Lower lobe of right lung (tissue), 2 donors: ENCODE measurements at regions not wholly inside any gene's neighbourhood (a gene's known extent, or its start where the extent isn't known, plus 50 kb on each side); places are given as distances from the start of the nearest gene placed in this dataset.

Experiments used
- ATAC-seq, 2 donors: fragments of 200-7000 bp; cut with Tn5 transposase; one replicate each; pipeline ENCODE4 v1.9.1; 2020 to 2022; ENCODE audit warnings: mild to moderate bottlenecking in 2 of 2, moderate library complexity in 2 of 2
- DNase-seq: peaks from one replicate; pipeline ENCODE4 v3.0.0-alpha.2; 2020
- H3K27ac ChIP-seq: fragments of 200-600 bp; one replicate; pipeline ENCODE4 v1.8.0; 2022
- H3K27me3 ChIP-seq: fragments of 200-600 bp; one replicate; pipeline ENCODE4 v1.8.0; 2022; ENCODE audit warnings: low read depth
- H3K36me3 ChIP-seq: fragments of 200-600 bp; one replicate; pipeline ENCODE4 v1.8.0; 2022; ENCODE audit warnings: mild to moderate bottlenecking
- H3K4me1 ChIP-seq: fragments of 200-600 bp; one replicate; pipeline ENCODE4 v1.8.0; 2022
- H3K4me3 ChIP-seq: fragments of 200-600 bp; one replicate; pipeline ENCODE4 v1.8.0; 2022; ENCODE audit warnings: mild to moderate bottlenecking
- H3K9me3 ChIP-seq: fragments of 200-600 bp; one replicate; pipeline ENCODE4 v1.8.0; 2022
- intact Hi-C: fragments of 100-400 bp; cut with DNase I; formaldehyde crosslinking; loops from one replicate; pipeline ENCODE4 v1.11.0; 2022
- TF ChIP-seq, protein P1 (sequence below): fragments of 200-600 bp; IDR thresholded peaks from one replicate; pipeline ENCODE4 v1.8.0; 2022; ENCODE audit warnings: antibody characterized with exemption, mild to moderate bottlenecking
- donor health status: DM: no; HTN: yes; CAD: no; lungs with severe emphysema.

DNA sequence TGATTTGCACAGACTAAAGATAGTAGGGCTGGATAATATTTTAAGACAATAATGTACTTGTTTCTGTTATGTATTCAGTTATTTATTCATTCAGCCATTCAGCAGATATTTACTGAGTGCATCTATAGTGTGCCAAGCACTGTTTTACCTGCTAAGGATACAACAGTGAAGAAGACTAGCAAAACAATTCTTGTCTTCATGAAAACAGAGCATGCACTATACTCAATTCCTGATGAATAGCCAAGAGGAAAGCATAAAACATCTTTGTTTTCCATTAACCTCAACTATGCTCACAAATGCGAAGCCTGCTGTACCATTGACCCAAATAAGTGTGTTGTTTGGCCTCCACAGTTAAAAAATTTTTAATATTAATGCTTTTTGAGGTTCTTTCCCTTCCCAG lies 436.7 kb downstream of the BCKDHB start:
- TF ChIP-seq, protein P1, sequence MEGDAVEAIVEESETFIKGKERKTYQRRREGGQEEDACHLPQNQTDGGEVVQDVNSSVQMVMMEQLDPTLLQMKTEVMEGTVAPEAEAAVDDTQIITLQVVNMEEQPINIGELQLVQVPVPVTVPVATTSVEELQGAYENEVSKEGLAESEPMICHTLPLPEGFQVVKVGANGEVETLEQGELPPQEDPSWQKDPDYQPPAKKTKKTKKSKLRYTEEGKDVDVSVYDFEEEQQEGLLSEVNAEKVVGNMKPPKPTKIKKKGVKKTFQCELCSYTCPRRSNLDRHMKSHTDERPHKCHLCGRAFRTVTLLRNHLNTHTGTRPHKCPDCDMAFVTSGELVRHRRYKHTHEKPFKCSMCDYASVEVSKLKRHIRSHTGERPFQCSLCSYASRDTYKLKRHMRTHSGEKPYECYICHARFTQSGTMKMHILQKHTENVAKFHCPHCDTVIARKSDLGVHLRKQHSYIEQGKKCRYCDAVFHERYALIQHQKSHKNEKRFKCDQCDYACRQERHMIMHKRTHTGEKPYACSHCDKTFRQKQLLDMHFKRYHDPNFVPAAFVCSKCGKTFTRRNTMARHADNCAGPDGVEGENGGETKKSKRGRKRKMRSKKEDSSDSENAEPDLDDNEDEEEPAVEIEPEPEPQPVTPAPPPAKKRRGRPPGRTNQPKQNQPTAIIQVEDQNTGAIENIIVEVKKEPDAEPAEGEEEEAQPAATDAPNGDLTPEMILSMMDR: no peak

DNA sequence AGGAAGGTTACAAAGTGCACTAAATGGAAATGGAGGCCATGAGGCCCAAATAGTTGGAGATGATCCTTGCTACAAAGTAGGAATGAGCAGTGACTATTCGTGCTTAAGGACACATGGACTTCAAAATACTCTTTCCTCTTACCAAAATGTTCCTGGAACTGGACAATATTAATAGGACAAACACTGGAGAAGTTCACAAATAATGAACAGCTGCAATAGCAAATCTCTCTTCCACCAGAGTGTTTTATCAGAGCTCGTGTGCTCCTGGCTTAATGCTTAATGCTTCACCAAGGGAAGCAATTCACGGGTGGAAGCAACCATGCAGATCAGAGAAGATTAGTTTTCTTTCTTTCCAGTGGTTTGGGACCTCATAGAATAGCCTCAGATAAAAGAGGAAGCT lies 435.4 kb downstream of the BCKDHB start:
- H3K4me3 ChIP-seq: no peak overlapping the region
- DNase-seq: no peak
- H3K9me3 ChIP-seq: no peaks in the 10 kb centered on the region
- ATAC-seq: no peak
- H3K4me1 ChIP-seq: no peaks in the 10 kb centered on the region
- H3K27me3 ChIP-seq: no peaks in the 10 kb centered on the region
- H3K27ac ChIP-seq: no peak overlapping the region
- no peaks in the 10 kb centered on the region for H3K36me3 ChIP-seq
- intact Hi-C loops: no loop called here
- TF ChIP-seq, protein P1: no peak

More for the DNA sequence above, 436.7 kb downstream of the BCKDHB start:
- Histone ChIP-seq H3K9me3 (no peaks in the 10 kb centered on the region), H3K4me3 (no peak overlapping the region), H3K36me3 (no peaks in the 10 kb centered on the region), H3K27ac (no peak overlapping the region), H3K4me1 (no peaks in the 10 kb centered on the region), H3K27me3 (no peaks in the 10 kb centered on the region)
- ATAC-seq (no peak), DNase-seq (no peak)
- intact Hi-C loops: no loop called here

DNA sequence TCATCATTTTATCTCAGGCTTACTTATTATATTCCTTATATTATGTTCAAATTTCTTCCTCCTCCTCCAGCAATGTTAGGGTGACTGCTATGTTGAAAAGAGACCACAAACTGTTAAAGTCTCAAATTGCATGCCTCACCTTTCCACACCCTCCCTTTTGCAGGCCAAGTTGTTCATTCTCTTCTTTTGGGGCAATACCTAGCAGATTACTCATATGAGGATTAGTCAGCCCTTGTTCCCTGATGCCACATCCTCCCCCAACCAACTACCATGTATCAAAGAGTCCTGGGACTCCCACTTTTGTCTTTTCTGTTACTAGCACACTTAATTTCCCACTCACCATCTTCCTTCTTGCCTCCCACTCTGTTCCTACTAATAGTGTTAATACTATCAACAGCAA lies 434.7 kb downstream of the BCKDHB start:
- TF ChIP-seq, protein P1: no peak
- no peaks in the 10 kb centered on the region for H3K36me3 ChIP-seq

DNA sequence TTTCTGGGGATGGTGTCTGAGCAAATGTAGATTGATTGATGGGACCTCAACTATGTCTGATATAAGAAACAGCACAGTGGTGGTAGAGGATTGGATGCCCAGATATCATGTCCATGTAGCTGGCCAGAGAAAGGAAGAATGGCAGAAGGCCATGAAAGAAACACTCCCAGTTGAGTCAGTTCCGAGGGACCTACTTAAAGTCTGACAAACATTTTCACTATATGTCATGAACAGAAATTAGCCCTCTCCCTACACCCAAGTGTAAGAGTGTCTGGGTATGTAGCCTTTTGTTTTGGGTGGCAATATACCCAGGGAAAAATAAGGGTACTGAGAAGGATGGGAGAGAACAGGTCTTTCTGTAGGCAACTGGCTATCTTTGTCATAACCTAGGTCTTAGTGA lies 434.2 kb downstream of the BCKDHB start:
- intact Hi-C loops: no loop called here
- peaks cover 4% of the 10 kb centered on the region for H3K9me3 ChIP-seq

More for the DNA sequence above, 434.7 kb downstream of the BCKDHB start:
- no peak overlapping the region for H3K4me3 ChIP-seq
- no peaks in the 10 kb centered on the region for H3K4me1 ChIP-seq
- ATAC-seq (no peak), DNase-seq (no peak)
- H3K27ac ChIP-seq: no peak overlapping the region
- intact Hi-C loops: no loop called here
- H3K27me3 ChIP-seq: no peaks in the 10 kb centered on the region
- H3K9me3 ChIP-seq: no peaks in the 10 kb centered on the region

DNA sequence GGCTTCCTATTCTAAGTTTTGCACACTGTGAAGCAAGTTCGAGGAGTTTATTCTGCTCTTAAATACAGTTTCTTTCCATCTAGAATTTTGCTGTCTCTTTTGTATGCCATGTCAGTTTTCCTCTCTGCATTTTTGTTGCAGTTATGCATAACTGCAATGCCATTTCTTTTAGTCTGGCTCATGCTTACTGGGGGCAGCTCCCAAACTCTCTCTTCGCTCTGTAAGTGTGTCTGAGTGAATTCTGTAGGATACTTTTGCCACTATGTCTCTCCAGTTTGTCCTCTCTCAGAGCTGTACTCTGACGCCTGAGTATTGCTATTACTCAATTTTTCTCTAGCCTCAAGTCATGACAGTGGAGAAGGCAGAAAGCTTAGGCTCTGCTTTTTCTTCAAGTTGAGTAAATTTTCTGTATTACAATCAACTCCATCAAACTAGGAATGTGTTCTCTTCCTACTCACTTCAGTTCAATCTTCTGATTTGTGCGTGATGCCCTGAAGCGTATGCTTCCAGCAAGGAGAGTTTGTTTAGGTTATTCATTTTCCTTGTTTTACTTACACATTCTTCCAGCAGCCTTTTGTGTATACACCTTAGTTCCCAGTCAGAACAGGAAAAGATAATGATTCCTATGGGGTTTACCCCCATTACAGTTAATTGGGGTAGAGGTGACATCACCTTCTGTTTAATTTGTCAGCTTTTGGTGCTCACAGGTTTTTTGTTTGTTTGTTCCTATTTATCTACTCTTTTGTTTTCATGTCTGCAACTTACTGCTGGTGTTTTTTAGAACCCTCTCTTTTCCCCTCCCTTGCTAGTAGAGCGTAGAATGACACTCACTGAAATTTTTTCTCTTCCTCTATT lies 430.9 kb downstream of the BCKDHB start:
- ATAC-seq (no peak), DNase-seq (no peak)
- Histone ChIP-seq H3K4me1 (no peaks in the 10 kb centered on the region), H3K27me3 (no peaks in the 10 kb centered on the region), H3K9me3 (peaks cover 4% of the 10 kb centered on the region), H3K36me3 (no peaks in the 10 kb centered on the region), H3K27ac (no peak overlapping the region), H3K4me3 (no peak overlapping the region)
- TF ChIP-seq, protein P1: no peak
- intact Hi-C loops: no loop called here

More for the DNA sequence above, 434.2 kb downstream of the BCKDHB start:
- no peak overlapping the region for H3K4me3 ChIP-seq
- DNase-seq (no peak), ATAC-seq (no peak)
- TF ChIP-seq, protein P1: no peak
- H3K27me3 ChIP-seq: no peaks in the 10 kb centered on the region
- H3K27ac ChIP-seq: no peak overlapping the region
- H3K4me1 ChIP-seq: no peaks in the 10 kb centered on the region
- H3K36me3 ChIP-seq: no peaks in the 10 kb centered on the region
